Trophoblast cell (in vitro differentiated cells and primary cell): ENCODE measurements at regions not wholly inside any gene's neighbourhood (a gene's known extent, or its start where the extent isn't known, plus 50 kb on each side); places are given as distances from the start of the nearest gene placed in this dataset.
A peak's percentile ranks its signal among the peaks of the same experiment; 100 is the strongest.

Experiments
- DNase-seq, 2 donors: peaks; one replicate each; pipeline ENCODE4 v3.0.0-alpha.2; 2016
- H2AFZ ChIP-seq: 2 replicates; pipeline ENCODE4 v1.6.1; 2013; ENCODE audit warnings: low read length, moderate library complexity, mild to moderate bottlenecking; ENCODE audit not compliant: insufficient read depth, poor library complexity
- H2AK5ac ChIP-seq: 2 replicates; pipeline ENCODE4 v1.6.1; 2013; ENCODE audit warnings: mild to moderate bottlenecking, low read length
- H2BK120ac ChIP-seq: 2 replicates; pipeline ENCODE4 v1.6.1; 2013; ENCODE audit warnings: low read length, mild to moderate bottlenecking, moderate library complexity; ENCODE audit not compliant: insufficient read depth, poor library complexity
- H2BK12ac ChIP-seq: 2 replicates; pipeline ENCODE4 v1.6.1; 2013; ENCODE audit warnings: mild to moderate bottlenecking, low read length, moderate library complexity
- H2BK5ac ChIP-seq: 2 replicates; pipeline ENCODE4 v1.6.1; 2013; ENCODE audit warnings: low read length, low read depth, moderate library complexity, mild to moderate bottlenecking; ENCODE audit not compliant: poor library complexity
- H3K14ac ChIP-seq: 2 replicates; pipeline ENCODE4 v1.6.1; 2013; ENCODE audit warnings: mild to moderate bottlenecking, low read length
- H3K18ac ChIP-seq: 2 replicates; pipeline ENCODE4 v1.6.1; 2013; ENCODE audit warnings: mild to moderate bottlenecking, low read length
- H3K23ac ChIP-seq: 2 replicates; pipeline ENCODE4 v1.6.1; 2013; ENCODE audit warnings: low read length
- H3K27ac ChIP-seq: 2 replicates; pipeline ENCODE4 v1.5.1; 2013; ENCODE audit warnings: low read depth, mild to moderate bottlenecking, inconsistent platforms, low read length, moderate library complexity
- H3K27me3 ChIP-seq: 2 replicates; pipeline ENCODE4 v1.6.1; 2013; ENCODE audit warnings: inconsistent platforms, mild to moderate bottlenecking, low read length, moderate library complexity; ENCODE audit not compliant: insufficient read depth
- H3K36me3 ChIP-seq, 2 experiments: 1 replicate in 1 of 2; 2 replicates in 1 of 2; pipeline ENCODE4 v1.6.1; 2013; ENCODE audit warnings: low read length in 2 of 2, mild to moderate bottlenecking in 2 of 2, moderate library complexity in 1 of 2; ENCODE audit not compliant: insufficient read depth in 2 of 2, control insufficient read depth in 1 of 2
- H3K4ac ChIP-seq: 2 replicates; pipeline ENCODE4 v1.6.1; 2013; ENCODE audit warnings: low read depth, mild to moderate bottlenecking, low read length, moderate library complexity
- H3K4me1 ChIP-seq, 2 experiments: 1 replicate in 1 of 2; 2 replicates in 1 of 2; pipeline ENCODE4 v1.6.1; 2013; ENCODE audit warnings: low read length in 2 of 2, mild to moderate bottlenecking in 2 of 2, moderate library complexity in 1 of 2; ENCODE audit not compliant: insufficient read depth in 2 of 2, control insufficient read depth in 1 of 2
- H3K4me2 ChIP-seq: 2 replicates; pipeline ENCODE4 v1.6.1; 2013; ENCODE audit warnings: inconsistent platforms, mild to moderate bottlenecking, low read length, moderate library complexity
- H3K4me3 ChIP-seq: 2 replicates; pipeline ENCODE4 v1.5.1; 2013; ENCODE audit warnings: mild to moderate bottlenecking, low read depth, low read length, inconsistent platforms
- H3K79me1 ChIP-seq: one replicate; pipeline ENCODE4 v1.6.1; 2013; ENCODE audit warnings: low read length
- H3K79me2 ChIP-seq: 2 replicates; pipeline ENCODE4 v1.6.1; 2013; ENCODE audit warnings: low read length, mild to moderate bottlenecking; ENCODE audit not compliant: control insufficient read depth, insufficient read depth, poor library complexity
- H3K9ac ChIP-seq: 2 replicates; pipeline ENCODE4 v1.6.1; 2013; ENCODE audit warnings: mild to moderate bottlenecking, low read length
- H3K9me3 ChIP-seq: 2 replicates; pipeline ENCODE4 v1.6.1; 2013; ENCODE audit warnings: low read depth, mild to moderate bottlenecking, control low read depth, inconsistent platforms, low read length; ENCODE audit not compliant: insufficient read depth
- H4K12ac ChIP-seq: 2 replicates; pipeline ENCODE4 v1.6.1; 2013; ENCODE audit warnings: low read depth, mild to moderate bottlenecking, low read length, moderate library complexity
- H4K8ac ChIP-seq: 2 replicates; pipeline ENCODE4 v1.6.1; 2013; ENCODE audit warnings: low read depth, mild to moderate bottlenecking, low read length, moderate library complexity
- H4K91ac ChIP-seq: one replicate; pipeline ENCODE4 v1.6.1; 2013; ENCODE audit warnings: low read depth, mild to moderate bottlenecking, low read length, moderate library complexity
- WGBS: extraction: QIAGEN DNeasy Blood & Tissue Kit; methylation state at CpG from one replicate; pipeline ENCODE4 v1.1.7; 2013; ENCODE audit warnings: missing lambda C conversion rate; ENCODE audit not compliant: insufficient read length, insufficient coverage; ENCODE audit errors: extremely low coverage; 5-methylcytosine and 5-hydroxymethylcytosine counted together

GRCh38 chr2:42934580-42935186, 142.3 kb upstream of the HAAO start:
- Histone ChIP-seq H4K91ac (peak overlapping the region; percentile 77), H3K27ac (no peak overlapping the region), H3K79me1 (peaks cover 17% of the 10 kb centered on the region), H3K14ac (no peak overlapping the region), H3K4ac (no peak overlapping the region), H3K4me1 (peaks cover 26 to 38% of the 10 kb centered on the region in 2 experiments), H3K4me3 (no peak overlapping the region), H4K8ac (no peak overlapping the region), H3K79me2 (peaks cover 3% of the 10 kb centered on the region), H3K4me2 (no peak overlapping the region), H3K27me3 (no peaks in the 10 kb centered on the region), H2BK120ac (no peak overlapping the region), H2BK5ac (no peak overlapping the region), H2AK5ac (peak overlapping the region; percentile 42), H2BK12ac (peak overlapping the region; percentile 65), H2AFZ (no peak overlapping the region), H3K9me3 (no peaks in the 10 kb centered on the region), H4K12ac (no peak overlapping the region), H3K9ac (no peak overlapping the region), H3K23ac (no peak overlapping the region), H3K36me3 (no peaks in the 10 kb centered on the region), H3K18ac (no peak overlapping the region)
- no CpG with 5 or more reads among the region's 14 CpGs for WGBS
- no peak for DNase-seq

GRCh38 chr2:42933824-42934254, 141.5 kb upstream of the HAAO start:
- Histone ChIP-seq H2BK12ac (peak overlapping the region; percentile 11), H3K27me3 (no peaks in the 10 kb centered on the region), H3K79me1 (peaks cover 23% of the 10 kb centered on the region), H3K14ac (peak overlapping the region; percentile 11), H3K23ac (no peak overlapping the region), H3K9ac (no peak overlapping the region), H3K36me3 (no peaks in the 10 kb centered on the region), H3K4me2 (no peak overlapping the region), H4K91ac (no peak overlapping the region), H3K4me1 (peaks cover 35 to 44% of the 10 kb centered on the region in 2 experiments), H4K12ac (no peak overlapping the region), H3K27ac (no peak overlapping the region), H3K4me3 (peak overlapping the region; percentile 1), H2AK5ac (peak overlapping the region; percentile 36), H3K79me2 (peaks cover 3% of the 10 kb centered on the region), H3K18ac (no peak overlapping the region), H2BK5ac (no peak overlapping the region), H2BK120ac (no peak overlapping the region), H4K8ac (no peak overlapping the region), H3K4ac (no peak overlapping the region), H3K9me3 (no peaks in the 10 kb centered on the region), H2AFZ (no peak overlapping the region)
- no peak for DNase-seq
- no CpG with 5 or more reads among the region's 8 CpGs for WGBS

GRCh38 chr2:42932271-42933151, 140.1 kb upstream of the HAAO start:
- Histone ChIP-seq H4K91ac (peak overlapping the region; percentile 90), H3K27ac (peak overlapping the region; percentile 70), H4K8ac (peak overlapping the region; percentile 10), H2BK12ac (peak overlapping the region; percentile 75), H2BK120ac (peak overlapping the region; percentile 81), H3K4ac (peak overlapping the region; percentile 48), H2AFZ (peak overlapping the region; percentile 18), H3K36me3 (no peaks in the 10 kb centered on the region), H2AK5ac (peak overlapping the region; percentile 22), H3K18ac (peak overlapping the region; percentile 77), H3K14ac (peak overlapping the region; percentile 34), H3K79me2 (peaks cover 3% of the 10 kb centered on the region), H3K4me3 (no peak overlapping the region), H4K12ac (peak overlapping the region; percentile 19), H3K4me1 (peaks cover 33 to 49% of the 10 kb centered on the region in 2 experiments), H2BK5ac (peak overlapping the region; percentile 78), H3K4me2 (no peak overlapping the region), H3K9ac (no peak overlapping the region), H3K27me3 (no peaks in the 10 kb centered on the region), H3K79me1 (peaks cover 26% of the 10 kb centered on the region), H3K23ac (no peak overlapping the region), H3K9me3 (no peaks in the 10 kb centered on the region)
- no CpG with 5 or more reads among the region's 13 CpGs for WGBS
- DNase-seq: no peak

GRCh38 chr2:42931818-42932195, 139.4 kb upstream of the HAAO start:
- peaks cover 30% of the 10 kb centered on the region for H3K79me1 ChIP-seq
- H3K36me3 ChIP-seq: no peaks in the 10 kb centered on the region
- peak overlapping the region; percentile 22 for H2AK5ac ChIP-seq
- H3K27ac ChIP-seq: peak overlapping the region; percentile 70
- H3K4me2 ChIP-seq: peak overlapping the region; percentile 1
- WGBS: no CpG with 5 or more reads among the region's 3 CpGs
- H3K79me2 ChIP-seq: peaks cover 3% of the 10 kb centered on the region
- peak overlapping the region; percentile 78 for H2BK5ac ChIP-seq
- no peak overlapping the region for H3K4me3 ChIP-seq
- H2BK120ac ChIP-seq: peak overlapping the region; percentile 81
- no peaks in the 10 kb centered on the region for H3K9me3 ChIP-seq
- no peak overlapping the region for H2AFZ ChIP-seq
- H3K14ac ChIP-seq: peak overlapping the region; percentile 34
- H4K12ac ChIP-seq: peak overlapping the region; percentile 19
- H4K8ac ChIP-seq: peak overlapping the region; percentile 39
- H3K4ac ChIP-seq: no peak overlapping the region
- peak overlapping the region; percentile 90 for H4K91ac ChIP-seq
- H3K23ac ChIP-seq: no peak overlapping the region
- no peak overlapping the region for H3K9ac ChIP-seq
- no peaks in the 10 kb centered on the region for H3K27me3 ChIP-seq
- DNase-seq: peak in 1 of 2 donors; percentile 20
- peak overlapping the region; percentile 77 for H3K18ac ChIP-seq
- H2BK12ac ChIP-seq: peak overlapping the region; percentile 75
- H3K4me1 ChIP-seq: peaks cover 33 to 45% of the 10 kb centered on the region in 2 experiments
